GM23338 (cell line): ENCODE measurements at regions not wholly inside any gene's neighbourhood (a gene's known extent, or its start where the extent isn't known, plus 50 kb on each side); places are given as distances from the start of the nearest gene placed in this dataset.

Source experiments
- ATAC-seq: fragments of 200-7000 bp; cut with Tn5 transposase; 3 replicates; pipeline ENCODE4 v1.9.1; 2020
- DNase-seq: peaks from one replicate; pipeline ENCODE4 v3.0.0-alpha.2; 2015; ENCODE audit warnings: low spot score
- H2AFZ ChIP-seq: fragments of 200-600 bp; sonication (generic); 2 replicates; pipeline ENCODE4 v1.8.0; 2016; ENCODE audit warnings: antibody characterized with exemption, mild to moderate bottlenecking, moderate library complexity
- H3F3A ChIP-seq: fragments of 200-600 bp; sonication (generic); replicated peaks from 2 replicates; pipeline ENCODE4 v1.8.0; 2017; ENCODE audit warnings: antibody characterized with exemption, mixed run types, low read depth
- H3K27ac ChIP-seq: fragments of 200-600 bp; sonication (generic); 2 replicates; pipeline ENCODE4 v1.6.1; 2016; ENCODE audit warnings: low read depth
- H3K27me3 ChIP-seq: fragments of 200-600 bp; sonication (generic); 2 replicates; pipeline ENCODE4 v1.8.0; 2016; ENCODE audit warnings: mild to moderate bottlenecking, mixed run types, moderate library complexity; ENCODE audit not compliant: insufficient read depth
- H3K36me3 ChIP-seq: fragments of 200-600 bp; sonication (generic); 2 replicates; pipeline ENCODE4 v1.8.0; 2016; ENCODE audit warnings: mild to moderate bottlenecking; ENCODE audit not compliant: insufficient read depth
- H3K4me1 ChIP-seq: fragments of 200-600 bp; sonication (generic); 2 replicates; pipeline ENCODE4 v1.8.0; 2016; ENCODE audit warnings: mild to moderate bottlenecking, moderate library complexity; ENCODE audit not compliant: insufficient read depth
- H3K4me2 ChIP-seq: fragments of 200-600 bp; sonication (generic); 2 replicates; pipeline ENCODE4 v1.7.1; 2017; ENCODE audit warnings: mixed run types
- H3K4me3 ChIP-seq: fragments of 200-600 bp; sonication (generic); 2 replicates; pipeline ENCODE4 v1.6.1; 2016; ENCODE audit warnings: mixed run types
- H3K79me2 ChIP-seq: fragments of 200-600 bp; sonication (generic); replicated peaks from 2 replicates; pipeline ENCODE4 v1.8.0; 2017; ENCODE audit warnings: mild to moderate bottlenecking; ENCODE audit not compliant: insufficient read depth
- H3K9me2 ChIP-seq: fragments of 200-600 bp; sonication (generic); 2 replicates; pipeline ENCODE4 v1.8.0; 2017; ENCODE audit not compliant: insufficient read depth
- H4K20me1 ChIP-seq: fragments of 200-600 bp; sonication (generic); replicated peaks from 2 replicates; pipeline ENCODE4 v1.8.0; 2017; ENCODE audit warnings: mild to moderate bottlenecking; ENCODE audit not compliant: insufficient read depth
- H3K27ac Mint-ChIP-seq: 2 replicates; pipeline ENCODE4 v1.8.0; 2020; ENCODE audit warnings: inconsistent platforms, mild to moderate bottlenecking, moderate library complexity, mixed read lengths
- H3K27me3 Mint-ChIP-seq: 3 replicates; pipeline ENCODE4 v1.8.0; 2022; ENCODE audit warnings: low read depth, mild to moderate bottlenecking, moderate library complexity, mixed read lengths, inconsistent platforms; ENCODE audit not compliant: insufficient read depth, poor library complexity
- H3K36me3 Mint-ChIP-seq: 3 replicates; pipeline ENCODE4 v1.8.0; 2021; ENCODE audit warnings: low read depth, mild to moderate bottlenecking, inconsistent platforms, moderate library complexity, mixed read lengths
- H3K4me1 Mint-ChIP-seq: 3 replicates; pipeline ENCODE4 v1.8.0; 2020; ENCODE audit warnings: mild to moderate bottlenecking, inconsistent platforms, mixed read lengths
- H3K4me3 Mint-ChIP-seq: 3 replicates; pipeline ENCODE4 v1.8.0; 2021; ENCODE audit warnings: moderate library complexity, mild to moderate bottlenecking, inconsistent platforms, mixed read lengths
- H3K9me3 Mint-ChIP-seq: 3 replicates; pipeline ENCODE4 v1.8.0; 2020; ENCODE audit warnings: moderate library complexity, mild to moderate bottlenecking, inconsistent platforms, mixed read lengths
- CREB1 ChIP-seq: fragments of 250-450 bp; sonication (Bioruptor Pico); IDR thresholded peaks from 2 replicates; pipeline ENCODE4 v1.5.0; 2020; ENCODE audit warnings: low read depth, mild to moderate bottlenecking, moderate library complexity
- CTCF ChIP-seq, 2 experiments: fragments of 200-600 bp in 1 of 2; sonication (generic) in 1 of 2; conservative IDR thresholded peaks; 2 replicates each; pipeline versions ENCODE4 v1.5.1 to v1.6.1; 2016 to 2017; ENCODE audit warnings: antibody characterized with exemption in 2 of 2, low read depth in 2 of 2, mild to moderate bottlenecking in 2 of 2, moderate library complexity in 1 of 2
- ETS1 ChIP-seq: IDR thresholded peaks from 2 replicates; pipeline ENCODE4 v1.6.1; 2016; ENCODE audit warnings: antibody characterized with exemption
- EZH2 ChIP-seq: fragments of 200-600 bp; sonication (generic); IDR thresholded peaks from one replicate; pipeline ENCODE4 v1.8.0; 2017; ENCODE audit warnings: antibody characterized with exemption, mild to moderate bottlenecking, low read depth; ENCODE audit not compliant: unreplicated experiment
- EZH2phosphoT487 ChIP-seq: fragments of 200-600 bp; sonication (generic); IDR thresholded peaks from one replicate; pipeline ENCODE4 v1.8.1; 2018; ENCODE audit warnings: antibody characterized with exemption; ENCODE audit not compliant: unreplicated experiment
- JUNB ChIP-seq: IDR thresholded peaks from one replicate; pipeline ENCODE4 v1.6.1; 2016; ENCODE audit warnings: antibody characterized with exemption; ENCODE audit not compliant: unreplicated experiment
- NANOG ChIP-seq: IDR thresholded peaks from 2 replicates; pipeline ENCODE4 v1.6.1; 2016; ENCODE audit warnings: antibody characterized with exemption, borderline replicate concordance
- POLR2AphosphoS5 ChIP-seq: IDR thresholded peaks from 2 replicates; pipeline ENCODE4 v1.6.1; 2016; ENCODE audit warnings: antibody characterized with exemption, low read depth
- REST ChIP-seq: IDR thresholded peaks from one replicate; pipeline ENCODE4 v1.6.1; 2018; ENCODE audit warnings: antibody characterized with exemption; ENCODE audit not compliant: unreplicated experiment
- STAT1 ChIP-seq: IDR thresholded peaks from one replicate; pipeline ENCODE4 v1.6.1; 2016; ENCODE audit warnings: antibody characterized with exemption; ENCODE audit not compliant: unreplicated experiment
- ZNF114 ChIP-seq: fragments of 250-450 bp; sonication (Bioruptor Pico); IDR thresholded peaks from 2 replicates; pipeline ENCODE4 v1.5.0; 2020; ENCODE audit warnings: mild to moderate bottlenecking, moderate library complexity
- ZNF331 ChIP-seq: fragments of 250-450 bp; sonication (Bioruptor Pico); IDR thresholded peaks from 2 replicates; pipeline ENCODE4 v1.5.0; 2020; ENCODE audit warnings: low read depth, mild to moderate bottlenecking, moderate library complexity
- ZNF462 ChIP-seq: fragments of 250-450 bp; sonication (Bioruptor Pico); IDR thresholded peaks from 2 replicates; pipeline ENCODE4 v1.5.0; 2020; ENCODE audit warnings: mild to moderate bottlenecking, moderate library complexity

- Histone ChIP-seq H3K4me3 (no peak overlapping the region), H3F3A (no peaks in the 10 kb centered on the region), H2AFZ (no peak overlapping the region), H3K79me2 (no peaks in the 10 kb centered on the region), H3K27ac (no peak overlapping the region), H3K4me1 (no peaks in the 10 kb centered on the region), H3K36me3 (no peaks in the 10 kb centered on the region), H3K9me2 (peaks cover 2% of the 10 kb centered on the region; the same call in 1 of the 2 replicates), H3K4me2 (no peak overlapping the region), H3K27me3 (no peaks in the 10 kb centered on the region), H4K20me1 (no peaks in the 10 kb centered on the region)
- no peaks in the 10 kb centered on the region for H3K36me3 Mint-ChIP-seq
- H3K4me3 Mint-ChIP-seq = no peak overlapping the region
- DNase-seq = no peak
- H3K27me3 Mint-ChIP-seq = no peaks in the 10 kb centered on the region
- no peak for TF ChIP-seq STAT1
- TF ChIP-seq POLR2AphosphoS5 = no peak
- no peak for TF ChIP-seq NANOG
- TF ChIP-seq ZNF331 = no peak
- TF ChIP-seq EZH2phosphoT487 = no peak
- TF ChIP-seq CTCF (conservative IDR thresholded peaks at IDR 0.05; ENCODE audit: low read depth in 2 of 2) = no peak
- no peak for TF ChIP-seq ZNF114
- no peak for TF ChIP-seq ZNF462
- TF ChIP-seq REST = no peak
- TF ChIP-seq ETS1 = no peak
- no peak for TF ChIP-seq CREB1 (CRISPR knock-in tag)
- no peak for TF ChIP-seq EZH2
- TF ChIP-seq JUNB = no peak
- no peaks in the 10 kb centered on the region for H3K9me3 Mint-ChIP-seq
- H3K4me1 Mint-ChIP-seq = peaks cover 4% of the 10 kb centered on the region; the same call in 2 of the 3 replicates
- no peak for ATAC-seq
- no peak overlapping the region for H3K27ac Mint-ChIP-seq
Observed at GRCh38 chr5:38731461-38731860, 114.4 kb upstream of the OSMR start.
